ENCODE measurements at regions not wholly inside any gene's neighbourhood (a gene's known extent, or its start where the extent isn't known, plus 50 kb on each side); places are given as distances from the start of the nearest gene placed in this dataset.

- Histone ChIP-seq H3K79me2 (ENCODE audit: insufficient read depth, low read length) (no peaks in the 10 kb centered on the region), H3K4me2 (ENCODE audit: low read depth, low read length, poor library complexity, severe bottlenecking) (no peak overlapping the region), H3K9me2 (replicated peaks; ENCODE audit: insufficient read depth, low read length) (no peaks in the 10 kb centered on the region), H3K9ac (ENCODE audit: low read length) (no peak overlapping the region), H2AFZ (ENCODE audit: low read depth, low read length, severe bottlenecking) (no peak overlapping the region), H3K27me3 (ENCODE audit: low read length) (no peaks in the 10 kb centered on the region), H3F3A (ENCODE audit: insufficient read depth) (no peaks in the 10 kb centered on the region), H3K4me3 (ENCODE audit: insufficient read depth, low read length, poor library complexity, severe bottlenecking) (no peak overlapping the region), H3K9me3 (ENCODE audit: insufficient read depth, low read length) (0 out of 2 replicates have a peak, but pooled peaks cover 3% of the 10 kb centered on the region), H3K27ac (ENCODE audit: low read depth, low read length) (no peak overlapping the region), H3K36me3 (ENCODE audit: low read length) (no peaks in the 10 kb centered on the region), H4K20me1 (ENCODE audit: low read depth, low read length) (no peaks in the 10 kb centered on the region)
- TF ChIP-seq EZH2phosphoT487 (conservative IDR thresholded peaks at IDR 0.05; ENCODE audit: low read length) (no peak), CTCF (IDR thresholded peaks at IDR 0.05; ENCODE audit: insufficient read depth, low read length, poor library complexity, severe bottlenecking) (no peak)
These were observed 577.0 kb upstream of the STXBP6 start for GRCh38 chr14:25626986-25627385.

DNA sequence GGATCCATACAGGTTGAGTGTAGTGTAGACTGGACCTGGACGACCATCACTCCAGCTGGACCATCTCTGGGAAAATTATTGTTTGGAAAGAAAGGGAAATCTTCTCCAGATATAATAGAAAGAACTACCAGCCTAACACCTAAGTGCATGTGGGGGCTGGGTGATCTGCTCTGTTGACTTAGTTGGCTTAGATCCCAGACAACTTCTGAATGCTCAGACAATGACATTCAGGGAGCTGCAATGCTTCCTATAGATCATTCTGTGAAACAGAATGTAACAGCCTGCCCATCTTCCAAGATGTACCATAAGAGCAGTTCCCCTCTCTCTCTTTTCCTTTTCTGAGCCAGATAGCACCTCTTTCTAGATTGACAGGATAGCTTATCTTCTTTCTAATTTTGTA lies 572.8 kb upstream of the STXBP6 start:
- TF ChIP-seq CTCF (IDR thresholded peaks at IDR 0.05; ENCODE audit: insufficient read depth, low read length, poor library complexity, severe bottlenecking) (no peak), EZH2phosphoT487 (conservative IDR thresholded peaks at IDR 0.05; ENCODE audit: low read length) (no peak)
- no peak overlapping the region for H3K4me3 ChIP-seq (ENCODE audit: insufficient read depth, low read length, poor library complexity, severe bottlenecking)
- H3K9ac ChIP-seq (ENCODE audit: low read length) = no peak overlapping the region
- no peaks in the 10 kb centered on the region for H3K79me2 ChIP-seq (ENCODE audit: insufficient read depth, low read length)
- H3K36me3 ChIP-seq (ENCODE audit: low read length) = no peaks in the 10 kb centered on the region
- no peaks in the 10 kb centered on the region for H4K20me1 ChIP-seq (ENCODE audit: low read depth, low read length)
- H3K27me3 ChIP-seq (ENCODE audit: low read length) = no peaks in the 10 kb centered on the region
- no peaks in the 10 kb centered on the region for H3F3A ChIP-seq (ENCODE audit: insufficient read depth)
- no peak overlapping the region for H3K4me2 ChIP-seq (ENCODE audit: low read depth, low read length, poor library complexity, severe bottlenecking)
- H3K27ac ChIP-seq (ENCODE audit: low read depth, low read length) = no peak overlapping the region
- H3K9me3 ChIP-seq (ENCODE audit: insufficient read depth, low read length) = 0 out of 2 replicates have a peak, but pooled peaks cover 6% of the 10 kb centered on the region
- no peak overlapping the region for H2AFZ ChIP-seq (ENCODE audit: low read depth, low read length, severe bottlenecking)
- H3K9me2 ChIP-seq (replicated peaks; ENCODE audit: insufficient read depth, low read length) = no peaks in the 10 kb centered on the region

DNA sequence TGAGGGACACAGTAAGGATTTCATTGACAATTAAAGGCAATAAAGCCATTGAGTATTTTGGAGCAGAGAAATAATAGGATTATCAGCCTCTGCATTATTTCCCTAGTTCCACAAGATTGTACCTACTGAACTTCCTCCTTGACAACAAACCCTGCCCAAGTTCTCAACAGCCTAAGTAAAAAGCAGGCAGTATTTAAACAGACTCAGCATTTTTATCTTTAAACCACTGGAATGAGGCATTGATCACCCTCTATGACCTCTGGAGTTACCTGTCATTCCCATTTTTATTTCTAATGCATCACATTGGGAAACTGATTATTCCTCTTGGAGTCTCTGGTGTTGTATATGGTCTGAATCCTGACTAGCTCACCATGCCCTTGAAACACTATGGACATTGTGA lies 570.6 kb upstream of the STXBP6 start:
- no peaks in the 10 kb centered on the region for H3K9me2 ChIP-seq (replicated peaks; ENCODE audit: insufficient read depth, low read length)
- no peak for TF ChIP-seq EZH2phosphoT487 (conservative IDR thresholded peaks at IDR 0.05; ENCODE audit: low read length)
- no peak for TF ChIP-seq CTCF (IDR thresholded peaks at IDR 0.05; ENCODE audit: insufficient read depth, low read length, poor library complexity, severe bottlenecking)
- 0 out of 2 replicates have a peak, but pooled peaks cover 6% of the 10 kb centered on the region for H3K9me3 ChIP-seq (ENCODE audit: insufficient read depth, low read length)
- no peaks in the 10 kb centered on the region for H4K20me1 ChIP-seq (ENCODE audit: low read depth, low read length)
- no peaks in the 10 kb centered on the region for H3K79me2 ChIP-seq (ENCODE audit: insufficient read depth, low read length)
- no peak overlapping the region for H3K4me3 ChIP-seq (ENCODE audit: insufficient read depth, low read length, poor library complexity, severe bottlenecking)
- no peak overlapping the region for H2AFZ ChIP-seq (ENCODE audit: low read depth, low read length, severe bottlenecking)
- H3F3A ChIP-seq (ENCODE audit: insufficient read depth) = no peaks in the 10 kb centered on the region
- no peaks in the 10 kb centered on the region for H3K36me3 ChIP-seq (ENCODE audit: low read length)
- no peak overlapping the region for H3K9ac ChIP-seq (ENCODE audit: low read length)
- no peak overlapping the region for H3K27ac ChIP-seq (ENCODE audit: low read depth, low read length)
- H3K27me3 ChIP-seq (ENCODE audit: low read length) = no peaks in the 10 kb centered on the region
- no peak overlapping the region for H3K4me2 ChIP-seq (ENCODE audit: low read depth, low read length, poor library complexity, severe bottlenecking)
